B cell (primary cell): ENCODE measurements at regions not wholly inside any gene's neighbourhood (a gene's known extent, or its start where the extent isn't known, plus 50 kb on each side); places are given as distances from the start of the nearest gene placed in this dataset.

Experiments
- CTCF ChIP-seq: fragments of 200-600 bp; IDR thresholded peaks from one replicate; pipeline ENCODE4 v1.8.0; 2022; ENCODE audit warnings: antibody characterized with exemption, mild to moderate bottlenecking
- EZH2 ChIP-seq: IDR thresholded peaks from 2 replicates; pipeline ENCODE4 v1.6.1; 2012; ENCODE audit warnings: borderline replicate concordance, low read depth, mild to moderate bottlenecking, moderate library complexity, low read length; ENCODE audit not compliant: insufficient read depth, poor library complexity, severe bottlenecking

GRCh38 chr18:1078301-1078700 is 173.6 kb downstream of the ADCYAP1 start:
- TF ChIP-seq CTCF (no peak), EZH2 (no peak)
